HG02870 (cell line): ENCODE measurements at regions not wholly inside any gene's neighbourhood (a gene's known extent, or its start where the extent isn't known, plus 50 kb on each side); places are given as distances from the start of the nearest gene placed in this dataset.
"Not testable (repeated sequence)": the region's sequence is repeated elsewhere in the genome, so short reads cannot be mapped to it uniquely, and the experiment has no call there.

Source experiments
- ATAC-seq: cut with Tn5 transposase; IDR thresholded peaks from one replicate; pipeline ENCODE4 v1.9.1; 2021; ENCODE audit warnings: mild to moderate bottlenecking, moderate library complexity; ENCODE audit not compliant: unreplicated experiment

GRCh38 chr13:62721893-62722292, 1306.2 kb upstream of the PCDH20 start:
- no peak for ATAC-seq

- not testable (repeated sequence) for ATAC-seq
These were observed 1296.3 kb upstream of the PCDH20 start for GRCh38 chr13:62711948-62712347.

- ATAC-seq: no peak
These were observed 1295.1 kb upstream of the PCDH20 start for GRCh38 chr13:62710787-62711186.

- ATAC-seq: no peak
These were observed 1290.4 kb upstream of the PCDH20 start for GRCh38 chr13:62706048-62706447.

- ATAC-seq: no peak
These were observed 1289.2 kb upstream of the PCDH20 start for GRCh38 chr13:62704875-62705274.

- ATAC-seq: no peak
These were observed 1286.9 kb upstream of the PCDH20 start for GRCh38 chr13:62702502-62702901.

- no peak for ATAC-seq
These were observed 1282.1 kb upstream of the PCDH20 start for GRCh38 chr13:62697701-62698100.

- no peak for ATAC-seq
These were observed 1280.8 kb upstream of the PCDH20 start for GRCh38 chr13:62696490-62696889.

GRCh38 chr13:62687732-62688131, 1272.1 kb upstream of the PCDH20 start:
- no peak for ATAC-seq

GRCh38 chr13:62684359-62684758, 1268.7 kb upstream of the PCDH20 start:
- no peak for ATAC-seq

GRCh38 chr13:62682788-62683187, 1267.1 kb upstream of the PCDH20 start:
- no peak for ATAC-seq

GRCh38 chr13:62678039-62678438, 1262.4 kb upstream of the PCDH20 start:
- ATAC-seq: no peak

GRCh38 chr13:62663767-62664166, 1248.1 kb upstream of the PCDH20 start:
- no peak for ATAC-seq

- ATAC-seq: no peak
These were observed 1243.7 kb upstream of the PCDH20 start for GRCh38 chr13:62659365-62659764.

GRCh38 chr13:62653371-62653770, 1237.7 kb upstream of the PCDH20 start:
- ATAC-seq: no peak

GRCh38 chr13:62643799-62644524, 1228.3 kb upstream of the PCDH20 start:
- ATAC-seq: no peak

- no peak for ATAC-seq
These were observed 1227.4 kb upstream of the PCDH20 start for GRCh38 chr13:62643007-62643483.

- ATAC-seq: no peak
These were observed 1219.5 kb upstream of the PCDH20 start for GRCh38 chr13:62635161-62635560.

GRCh38 chr13:62633448-62633847, 1217.8 kb upstream of the PCDH20 start:
- ATAC-seq: no peak

GRCh38 chr13:62631619-62632018, 1216.0 kb upstream of the PCDH20 start:
- ATAC-seq: no peak

GRCh38 chr13:62631124-62631523, 1215.5 kb upstream of the PCDH20 start:
- no peak for ATAC-seq

- ATAC-seq: no peak
These were observed 1214.0 kb upstream of the PCDH20 start for GRCh38 chr13:62629618-62630017.

GRCh38 chr13:62627226-62627625, 1211.6 kb upstream of the PCDH20 start:
- ATAC-seq: no peak
